ENCODE measurements at regions not wholly inside any gene's neighbourhood (a gene's known extent, or its start where the extent isn't known, plus 50 kb on each side); places are given as distances from the start of the nearest gene placed in this dataset.

GRCh38 chr10:42422911-42423310 is 215.5 kb downstream of the ZNF33B start:
- no peak overlapping the region for H3K4me2 ChIP-seq (ENCODE audit: low read length)
- H2BK15ac ChIP-seq (replicated peaks; ENCODE audit: low read depth): no peak overlapping the region
- no peaks in the 10 kb centered on the region for H3K79me2 ChIP-seq (ENCODE audit: control insufficient read depth, insufficient read depth, low read length)
- H2BK5ac ChIP-seq (ENCODE audit: low read length): no peak overlapping the region
- no peak for DNase-seq
- no peaks in the 10 kb centered on the region for H3K4me1 ChIP-seq (ENCODE audit: control insufficient read depth, low read depth, low read length)
- no peak overlapping the region for H3K56ac ChIP-seq (ENCODE audit: low read length)
- no peak overlapping the region for H4K8ac ChIP-seq (ENCODE audit: low read depth, low read length)
- H4K5ac ChIP-seq (ENCODE audit: low read length): no peak overlapping the region
- no peaks in the 10 kb centered on the region for H3K79me1 ChIP-seq (ENCODE audit: low read length)
- no peak overlapping the region for H3K27ac ChIP-seq (ENCODE audit: low read depth, low read length)
- no peaks in the 10 kb centered on the region for H3K36me3 ChIP-seq (ENCODE audit: control insufficient read depth, insufficient read depth, low read length)
- WGBS (ENCODE audit: extremely low coverage, insufficient coverage, low lambda C conversion rate): no CpG with 5 or more reads among the region's 5 CpGs
- no peak overlapping the region for H3K9ac ChIP-seq (ENCODE audit: low read length)
- no peaks in the 10 kb centered on the region for H3K27me3 ChIP-seq (ENCODE audit: insufficient read depth, low read length, poor library complexity)
- H3K18ac ChIP-seq (ENCODE audit: low read length): no peak overlapping the region
- no peak overlapping the region for H2BK120ac ChIP-seq (ENCODE audit: low read depth, low read length)
- no peak overlapping the region for H2AK5ac ChIP-seq (ENCODE audit: low read length)
- no peak overlapping the region for H3K23ac ChIP-seq (ENCODE audit: low read length)
- H3K4ac ChIP-seq (ENCODE audit: low read depth, low read length): no peak overlapping the region
- no peak overlapping the region for H3K4me3 ChIP-seq (ENCODE audit: low read length)

GRCh38 chr10:42421812-42422211 is 216.6 kb downstream of the ZNF33B start:
- Histone ChIP-seq H3K4me2 (ENCODE audit: low read length) (no peak overlapping the region), H3K9ac (ENCODE audit: low read length) (no peak overlapping the region), H3K79me1 (ENCODE audit: low read length) (no peaks in the 10 kb centered on the region), H2BK5ac (ENCODE audit: low read length) (no peak overlapping the region), H3K23ac (ENCODE audit: low read length) (no peak overlapping the region), H4K5ac (ENCODE audit: low read length) (no peak overlapping the region), H3K56ac (ENCODE audit: low read length) (no peak overlapping the region), H3K4ac (ENCODE audit: low read depth, low read length) (no peak overlapping the region), H2BK15ac (replicated peaks; ENCODE audit: low read depth) (no peak overlapping the region), H3K27ac (ENCODE audit: low read depth, low read length) (no peak overlapping the region), H4K8ac (ENCODE audit: low read depth, low read length) (no peak overlapping the region), H3K36me3 (ENCODE audit: control insufficient read depth, insufficient read depth, low read length) (no peaks in the 10 kb centered on the region), H3K4me1 (ENCODE audit: control insufficient read depth, low read depth, low read length) (no peaks in the 10 kb centered on the region), H3K79me2 (ENCODE audit: control insufficient read depth, insufficient read depth, low read length) (no peaks in the 10 kb centered on the region), H2BK120ac (ENCODE audit: low read depth, low read length) (no peak overlapping the region), H2AK5ac (ENCODE audit: low read length) (no peak overlapping the region), H3K27me3 (ENCODE audit: insufficient read depth, low read length, poor library complexity) (no peaks in the 10 kb centered on the region), H3K18ac (ENCODE audit: low read length) (no peak overlapping the region), H3K4me3 (ENCODE audit: low read length) (no peak overlapping the region)
- no peak for DNase-seq
- no CpG with 5 or more reads among the region's 3 CpGs for WGBS (ENCODE audit: extremely low coverage, insufficient coverage, low lambda C conversion rate)

- H2BK5ac ChIP-seq (ENCODE audit: low read length): no peak overlapping the region
- H3K18ac ChIP-seq (ENCODE audit: low read length): no peak overlapping the region
- no peak for DNase-seq
- no peak overlapping the region for H2BK120ac ChIP-seq (ENCODE audit: low read depth, low read length)
- no peaks in the 10 kb centered on the region for H3K36me3 ChIP-seq (ENCODE audit: control insufficient read depth, insufficient read depth, low read length)
- no peak overlapping the region for H3K27ac ChIP-seq (ENCODE audit: low read depth, low read length)
- H3K4me3 ChIP-seq (ENCODE audit: low read length): no peak overlapping the region
- H3K9ac ChIP-seq (ENCODE audit: low read length): no peak overlapping the region
- no peak overlapping the region for H3K23ac ChIP-seq (ENCODE audit: low read length)
- H3K79me2 ChIP-seq (ENCODE audit: control insufficient read depth, insufficient read depth, low read length): no peaks in the 10 kb centered on the region
- H4K5ac ChIP-seq (ENCODE audit: low read length): no peak overlapping the region
- no peak overlapping the region for H2AK5ac ChIP-seq (ENCODE audit: low read length)
- no peak overlapping the region for H2BK15ac ChIP-seq (replicated peaks; ENCODE audit: low read depth)
- no peak overlapping the region for H3K56ac ChIP-seq (ENCODE audit: low read length)
- H3K79me1 ChIP-seq (ENCODE audit: low read length): no peaks in the 10 kb centered on the region
- H3K4ac ChIP-seq (ENCODE audit: low read depth, low read length): no peak overlapping the region
- WGBS (ENCODE audit: extremely low coverage, insufficient coverage, low lambda C conversion rate): no CpG with 5 or more reads among the region's 2 CpGs
- no peak overlapping the region for H3K4me2 ChIP-seq (ENCODE audit: low read length)
- no peak overlapping the region for H4K8ac ChIP-seq (ENCODE audit: low read depth, low read length)
- no peaks in the 10 kb centered on the region for H3K27me3 ChIP-seq (ENCODE audit: insufficient read depth, low read length, poor library complexity)
- no peaks in the 10 kb centered on the region for H3K4me1 ChIP-seq (ENCODE audit: control insufficient read depth, low read depth, low read length)
Measured at GRCh38 chr10:42419789-42420188, 218.6 kb downstream of the ZNF33B start.

- no peaks in the 10 kb centered on the region for H3K79me1 ChIP-seq (ENCODE audit: low read length)
- H3K9ac ChIP-seq (ENCODE audit: low read length): no peak overlapping the region
- no peak overlapping the region for H3K4ac ChIP-seq (ENCODE audit: low read depth, low read length)
- H2BK5ac ChIP-seq (ENCODE audit: low read length): no peak overlapping the region
- no peak overlapping the region for H3K4me2 ChIP-seq (ENCODE audit: low read length)
- H2BK15ac ChIP-seq (replicated peaks; ENCODE audit: low read depth): no peak overlapping the region
- H3K23ac ChIP-seq (ENCODE audit: low read length): no peak overlapping the region
- H3K4me1 ChIP-seq (ENCODE audit: control insufficient read depth, low read depth, low read length): no peaks in the 10 kb centered on the region
- no peak overlapping the region for H3K56ac ChIP-seq (ENCODE audit: low read length)
- H4K5ac ChIP-seq (ENCODE audit: low read length): no peak overlapping the region
- no peak overlapping the region for H3K4me3 ChIP-seq (ENCODE audit: low read length)
- H3K36me3 ChIP-seq (ENCODE audit: control insufficient read depth, insufficient read depth, low read length): no peaks in the 10 kb centered on the region
- H4K8ac ChIP-seq (ENCODE audit: low read depth, low read length): no peak overlapping the region
- H3K27me3 ChIP-seq (ENCODE audit: insufficient read depth, low read length, poor library complexity): no peaks in the 10 kb centered on the region
- no peak overlapping the region for H2BK120ac ChIP-seq (ENCODE audit: low read depth, low read length)
- DNase-seq: no peak
- WGBS (ENCODE audit: extremely low coverage, insufficient coverage, low lambda C conversion rate): no CpG with 5 or more reads among the region's 7 CpGs
- H2AK5ac ChIP-seq (ENCODE audit: low read length): no peak overlapping the region
- H3K27ac ChIP-seq (ENCODE audit: low read depth, low read length): no peak overlapping the region
- H3K18ac ChIP-seq (ENCODE audit: low read length): no peak overlapping the region
- H3K79me2 ChIP-seq (ENCODE audit: control insufficient read depth, insufficient read depth, low read length): no peaks in the 10 kb centered on the region
Measured at GRCh38 chr10:42380926-42381547, 257.3 kb downstream of the ZNF33B start.

GRCh38 chr10:42367532-42368230 is 270.7 kb downstream of the ZNF33B start:
- WGBS (ENCODE audit: extremely low coverage, insufficient coverage, low lambda C conversion rate): no CpG with 5 or more reads among the region's 33 CpGs
- no peak overlapping the region for H2BK15ac ChIP-seq (replicated peaks; ENCODE audit: low read depth)
- no peak overlapping the region for H3K4ac ChIP-seq (ENCODE audit: low read depth, low read length)
- H3K4me1 ChIP-seq (ENCODE audit: control insufficient read depth, low read depth, low read length): no peaks in the 10 kb centered on the region
- H3K18ac ChIP-seq (ENCODE audit: low read length): no peak overlapping the region
- H3K4me3 ChIP-seq (ENCODE audit: low read length): no peak overlapping the region
- H3K56ac ChIP-seq (ENCODE audit: low read length): no peak overlapping the region
- no peak overlapping the region for H4K5ac ChIP-seq (ENCODE audit: low read length)
- no peak overlapping the region for H2AK5ac ChIP-seq (ENCODE audit: low read length)
- H3K27me3 ChIP-seq (ENCODE audit: insufficient read depth, low read length, poor library complexity): no peaks in the 10 kb centered on the region
- no peaks in the 10 kb centered on the region for H3K79me1 ChIP-seq (ENCODE audit: low read length)
- no peak overlapping the region for H3K9ac ChIP-seq (ENCODE audit: low read length)
- no peak overlapping the region for H2BK120ac ChIP-seq (ENCODE audit: low read depth, low read length)
- no peak overlapping the region for H3K23ac ChIP-seq (ENCODE audit: low read length)
- DNase-seq: peak; percentile 80
- no peak overlapping the region for H3K4me2 ChIP-seq (ENCODE audit: low read length)
- H4K8ac ChIP-seq (ENCODE audit: low read depth, low read length): no peak overlapping the region
- H3K79me2 ChIP-seq (ENCODE audit: control insufficient read depth, insufficient read depth, low read length): no peaks in the 10 kb centered on the region
- H3K36me3 ChIP-seq (ENCODE audit: control insufficient read depth, insufficient read depth, low read length): no peaks in the 10 kb centered on the region
- H2BK5ac ChIP-seq (ENCODE audit: low read length): no peak overlapping the region
- no peak overlapping the region for H3K27ac ChIP-seq (ENCODE audit: low read depth, low read length)

- Histone ChIP-seq H3K9ac (ENCODE audit: low read length) (no peak overlapping the region), H2BK120ac (ENCODE audit: low read depth, low read length) (no peak overlapping the region), H3K4me3 (ENCODE audit: low read length) (no peak overlapping the region), H4K8ac (ENCODE audit: low read depth, low read length) (no peak overlapping the region), H3K23ac (ENCODE audit: low read length) (no peak overlapping the region), H2BK5ac (ENCODE audit: low read length) (no peak overlapping the region), H3K79me1 (ENCODE audit: low read length) (no peaks in the 10 kb centered on the region), H2AK5ac (ENCODE audit: low read length) (no peak overlapping the region), H3K27me3 (ENCODE audit: insufficient read depth, low read length, poor library complexity) (no peaks in the 10 kb centered on the region), H3K18ac (ENCODE audit: low read length) (no peak overlapping the region), H3K4me2 (ENCODE audit: low read length) (no peak overlapping the region), H3K4me1 (ENCODE audit: control insufficient read depth, low read depth, low read length) (no peaks in the 10 kb centered on the region), H2BK15ac (replicated peaks; ENCODE audit: low read depth) (no peak overlapping the region), H4K5ac (ENCODE audit: low read length) (no peak overlapping the region), H3K4ac (ENCODE audit: low read depth, low read length) (no peak overlapping the region), H3K27ac (ENCODE audit: low read depth, low read length) (no peak overlapping the region), H3K36me3 (ENCODE audit: control insufficient read depth, insufficient read depth, low read length) (no peaks in the 10 kb centered on the region), H3K56ac (ENCODE audit: low read length) (no peak overlapping the region), H3K79me2 (ENCODE audit: control insufficient read depth, insufficient read depth, low read length) (no peaks in the 10 kb centered on the region)
- no peak for DNase-seq
- WGBS (ENCODE audit: extremely low coverage, insufficient coverage, low lambda C conversion rate): no CpG with 5 or more reads among the region's 1 CpG
Measured at GRCh38 chr10:42351745-42352144, 286.6 kb downstream of the ZNF33B start.
